Astrocyte (in vitro differentiated cells and primary cell): ENCODE measurements at regions not wholly inside any gene's neighbourhood (a gene's known extent, or its start where the extent isn't known, plus 50 kb on each side); places are given as distances from the start of the nearest gene placed in this dataset.

Source experiments
- CTCF ChIP-seq: IDR thresholded peaks from 2 replicates; pipeline ENCODE4 v1.5.1; 2011; ENCODE audit warnings: low read depth, mild to moderate bottlenecking, inconsistent platforms, low read length, moderate library complexity; ENCODE audit not compliant: insufficient read depth
- EZH2 ChIP-seq: IDR thresholded peaks from 2 replicates; pipeline ENCODE4 v1.6.1; 2012; ENCODE audit warnings: mild to moderate bottlenecking, low read length, inconsistent platforms; ENCODE audit not compliant: insufficient read depth

GRCh38 chr6:144681334-144681733, 396.2 kb downstream of the UTRN start:
- TF ChIP-seq CTCF (no peak), EZH2 (no peak)
